Erythroblast (primary cell): ENCODE measurements at regions not wholly inside any gene's neighbourhood (a gene's known extent, or its start where the extent isn't known, plus 50 kb on each side); places are given as distances from the start of the nearest gene placed in this dataset.

Experiments used
- GATA1 ChIP-seq: IDR thresholded peaks from 2 replicates; pipeline ENCODE4 v1.6.1; 2011; ENCODE audit warnings: low read depth, mild to moderate bottlenecking, control low read depth, low read length, moderate library complexity
- POLR2A ChIP-seq: IDR thresholded peaks from 2 replicates; pipeline ENCODE4 v1.6.1; 2011; ENCODE audit warnings: mild to moderate bottlenecking, low read length

- no peak for TF ChIP-seq POLR2A
- TF ChIP-seq GATA1 = no peak
Measured at GRCh38 chr2:45264227-45265225, 255.3 kb upstream of the SIX2 start.
